GM23338 (cell line): ENCODE measurements at regions not wholly inside any gene's neighbourhood (a gene's known extent, or its start where the extent isn't known, plus 50 kb on each side); places are given as distances from the start of the nearest gene placed in this dataset.

Experiments
- EZH2 ChIP-seq: fragments of 200-600 bp; sonication (generic); IDR thresholded peaks from one replicate; pipeline ENCODE4 v1.8.0; 2017; ENCODE audit warnings: antibody characterized with exemption, mild to moderate bottlenecking, low read depth; ENCODE audit not compliant: unreplicated experiment
- JUNB ChIP-seq: IDR thresholded peaks from one replicate; pipeline ENCODE4 v1.6.1; 2016; ENCODE audit warnings: antibody characterized with exemption; ENCODE audit not compliant: unreplicated experiment
- STAT1 ChIP-seq: IDR thresholded peaks from one replicate; pipeline ENCODE4 v1.6.1; 2016; ENCODE audit warnings: antibody characterized with exemption; ENCODE audit not compliant: unreplicated experiment
- TF ChIP-seq, protein P1 (sequence below), 2 experiments: fragments of 200-600 bp in 1 of 2; sonication (generic) in 1 of 2; conservative IDR thresholded peaks; 2 replicates each; pipeline versions ENCODE4 v1.5.1 to v1.6.1; 2016 to 2017; ENCODE audit warnings: antibody characterized with exemption in 2 of 2, low read depth in 2 of 2, mild to moderate bottlenecking in 2 of 2, moderate library complexity in 1 of 2

- TF ChIP-seq EZH2 (no peak), STAT1 (no peak), JUNB (no peak)
- TF ChIP-seq, protein P1, sequence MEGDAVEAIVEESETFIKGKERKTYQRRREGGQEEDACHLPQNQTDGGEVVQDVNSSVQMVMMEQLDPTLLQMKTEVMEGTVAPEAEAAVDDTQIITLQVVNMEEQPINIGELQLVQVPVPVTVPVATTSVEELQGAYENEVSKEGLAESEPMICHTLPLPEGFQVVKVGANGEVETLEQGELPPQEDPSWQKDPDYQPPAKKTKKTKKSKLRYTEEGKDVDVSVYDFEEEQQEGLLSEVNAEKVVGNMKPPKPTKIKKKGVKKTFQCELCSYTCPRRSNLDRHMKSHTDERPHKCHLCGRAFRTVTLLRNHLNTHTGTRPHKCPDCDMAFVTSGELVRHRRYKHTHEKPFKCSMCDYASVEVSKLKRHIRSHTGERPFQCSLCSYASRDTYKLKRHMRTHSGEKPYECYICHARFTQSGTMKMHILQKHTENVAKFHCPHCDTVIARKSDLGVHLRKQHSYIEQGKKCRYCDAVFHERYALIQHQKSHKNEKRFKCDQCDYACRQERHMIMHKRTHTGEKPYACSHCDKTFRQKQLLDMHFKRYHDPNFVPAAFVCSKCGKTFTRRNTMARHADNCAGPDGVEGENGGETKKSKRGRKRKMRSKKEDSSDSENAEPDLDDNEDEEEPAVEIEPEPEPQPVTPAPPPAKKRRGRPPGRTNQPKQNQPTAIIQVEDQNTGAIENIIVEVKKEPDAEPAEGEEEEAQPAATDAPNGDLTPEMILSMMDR (conservative IDR thresholded peaks at IDR 0.05; ENCODE audit: low read depth in 2 of 2), result no peak
Observed at GRCh38 chr1:191490303-191490702, 668.0 kb upstream of the RGS18 start.
